ENCODE measurements at regions not wholly inside any gene's neighbourhood (a gene's known extent, or its start where the extent isn't known, plus 50 kb on each side); places are given as distances from the start of the nearest gene placed in this dataset.
"Not testable (repeated sequence)": the region's sequence is repeated elsewhere in the genome, so short reads cannot be mapped to it uniquely, and the experiment has no call there.

DNA sequence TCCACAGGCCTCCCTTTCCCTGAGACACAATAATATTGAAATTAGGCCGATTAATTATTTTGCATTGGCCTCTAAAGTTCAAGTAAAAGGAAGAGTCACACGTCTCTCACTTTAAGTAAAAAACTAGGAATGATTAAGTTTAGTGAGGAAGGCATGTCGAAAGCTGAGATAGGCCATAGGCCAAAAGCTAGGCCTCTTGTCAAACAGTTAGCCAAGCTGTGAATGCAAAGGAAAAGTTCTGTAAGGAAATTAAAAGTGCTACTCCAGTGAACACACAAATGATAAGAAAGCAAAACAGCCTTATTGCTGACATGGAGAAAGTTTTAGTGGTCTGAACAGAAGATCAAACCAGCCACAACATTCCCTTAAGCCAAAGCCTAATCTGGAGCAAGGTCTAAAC is 91.4 kb upstream of the ZC3H11B start:
- H3K9ac ChIP-seq (ENCODE audit: control insufficient read depth, insufficient read depth, low read length); H3K4me3 ChIP-seq; in situ Hi-C loops (cut with MboI); RAD21 ChIA-PET (ENCODE audit: unreplicated experiment); POLR2A ChIA-PET; SMC1A ChIA-PET (ENCODE audit: uncharacterized antibody, unreplicated experiment); intact Hi-C loops (cut with micrococcal nuclease; ENCODE audit: unreplicated experiment); ATAC-seq; H2AFZ ChIP-seq (ENCODE audit: control insufficient read depth, low read depth, low read length); FAIRE-seq; H3K27me3 ChIP-seq (replicated peaks in 1 of 2; ENCODE audit: control insufficient read depth in 2 of 2, insufficient read depth in 2 of 2, low read length in 1 of 2); H3K79me2 ChIP-seq (ENCODE audit: control insufficient read depth, insufficient read depth, low read length); H3K4me2 ChIP-seq (ENCODE audit: control insufficient read depth, insufficient read depth); H3K4me1 ChIP-seq (ENCODE audit: control insufficient read depth, insufficient read depth, low read length); DNase-seq (ENCODE audit: low read depth, low spot score); H3K9me3 ChIP-seq (replicated peaks; ENCODE audit: control insufficient read depth, insufficient read depth, low read length); H4K20me1 ChIP-seq (ENCODE audit: control insufficient read depth, insufficient read depth); H3K27ac ChIP-seq (ENCODE audit: control insufficient read depth, insufficient read depth); CTCF ChIA-PET; BruUV-seq (replicated peaks); H3K36me3 ChIP-seq (ENCODE audit: control insufficient read depth in 2 of 2, insufficient read depth in 2 of 2, low read length in 1 of 2): not testable (repeated sequence)
- 9% methylated on average over 3 of the region's 3 CpGs for WGBS (ENCODE audit: insufficient coverage, insufficient replicate concordance, low lambda C conversion rate, missing lambda C conversion rate)

GRCh38 chr1:219703368-219703639 is 90.4 kb upstream of the ZC3H11B start:
- FAIRE-seq, result no peak
- Histone ChIP-seq H3K27me3 (replicated peaks in 1 of 2; ENCODE audit: control insufficient read depth in 2 of 2, insufficient read depth in 2 of 2, low read length in 1 of 2) (peaks cover 0 to 3% of the 10 kb centered on the region in 2 experiments; a peak in 1 of 4 replicates), H3K4me2 (ENCODE audit: control insufficient read depth, insufficient read depth) (no peak overlapping the region), H4K20me1 (ENCODE audit: control insufficient read depth, insufficient read depth) (no peaks in the 10 kb centered on the region), H3K9ac (ENCODE audit: control insufficient read depth, insufficient read depth, low read length) (no peak overlapping the region), H3K4me1 (ENCODE audit: control insufficient read depth, insufficient read depth, low read length) (no peaks in the 10 kb centered on the region), H2AFZ (ENCODE audit: control insufficient read depth, low read depth, low read length) (no peak overlapping the region), H3K4me3 (no peak overlapping the region), H3K79me2 (ENCODE audit: control insufficient read depth, insufficient read depth, low read length) (no peaks in the 10 kb centered on the region), H3K27ac (ENCODE audit: control insufficient read depth, insufficient read depth) (no peak overlapping the region), H3K9me3 (replicated peaks; ENCODE audit: control insufficient read depth, insufficient read depth, low read length) (no peaks in the 10 kb centered on the region), H3K36me3 (ENCODE audit: control insufficient read depth in 2 of 2, insufficient read depth in 2 of 2, low read length in 1 of 2) (no peaks in the 10 kb centered on the region)
- in situ Hi-C loops (cut with MboI) (no loop called here), intact Hi-C loops (cut with micrococcal nuclease; ENCODE audit: unreplicated experiment) (no loop called here)
- BruUV-seq (replicated peaks), result no TSS peak
- ChIA-PET CTCF (no interaction called here), POLR2A (no interaction called here), SMC1A (ENCODE audit: uncharacterized antibody, unreplicated experiment) (no interaction called here), RAD21 (ENCODE audit: unreplicated experiment) (no interaction called here)
- TF ChIP-seq, protein P1, sequence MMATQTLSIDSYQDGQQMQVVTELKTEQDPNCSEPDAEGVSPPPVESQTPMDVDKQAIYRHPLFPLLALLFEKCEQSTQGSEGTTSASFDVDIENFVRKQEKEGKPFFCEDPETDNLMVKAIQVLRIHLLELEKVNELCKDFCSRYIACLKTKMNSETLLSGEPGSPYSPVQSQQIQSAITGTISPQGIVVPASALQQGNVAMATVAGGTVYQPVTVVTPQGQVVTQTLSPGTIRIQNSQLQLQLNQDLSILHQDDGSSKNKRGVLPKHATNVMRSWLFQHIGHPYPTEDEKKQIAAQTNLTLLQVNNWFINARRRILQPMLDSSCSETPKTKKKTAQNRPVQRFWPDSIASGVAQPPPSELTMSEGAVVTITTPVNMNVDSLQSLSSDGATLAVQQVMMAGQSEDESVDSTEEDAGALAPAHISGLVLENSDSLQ (IDR thresholded peaks at IDR 0.05), result no peak
- TF ChIP-seq CHD4 (IDR thresholded peaks at IDR 0.05) (no peak), EGR1 (IDR thresholded peaks at IDR 0.05; ENCODE audit: borderline replicate concordance in 1 of 2, low read depth in 2 of 2, low read length in 2 of 2) (no peak), NFIC (IDR thresholded peaks at IDR 0.05; ENCODE audit: low read depth, low read length) (no peak), EED (IDR thresholded peaks at IDR 0.05; ENCODE audit: low read depth) (no peak), YBX1 (IDR thresholded peaks at IDR 0.05) (no peak), RFX5 (IDR thresholded peaks at IDR 0.05; ENCODE audit: low read depth, low read length) (no peak), DPF2 (IDR thresholded peaks at IDR 0.05) (no peak), NFXL1 (IDR thresholded peaks at IDR 0.05; ENCODE audit: borderline replicate concordance) (no peak), HSF1 (IDR thresholded peaks at IDR 0.05; ENCODE audit: low read depth, low read length) (no peak), POLR2A (IDR thresholded peaks at IDR 0.05; ENCODE audit: low read depth, low read length) (no peak)
- TF ChIP-seq, protein P2, sequence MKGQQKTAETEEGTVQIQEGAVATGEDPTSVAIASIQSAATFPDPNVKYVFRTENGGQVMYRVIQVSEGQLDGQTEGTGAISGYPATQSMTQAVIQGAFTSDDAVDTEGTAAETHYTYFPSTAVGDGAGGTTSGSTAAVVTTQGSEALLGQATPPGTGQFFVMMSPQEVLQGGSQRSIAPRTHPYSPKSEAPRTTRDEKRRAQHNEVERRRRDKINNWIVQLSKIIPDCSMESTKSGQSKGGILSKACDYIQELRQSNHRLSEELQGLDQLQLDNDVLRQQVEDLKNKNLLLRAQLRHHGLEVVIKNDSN (IDR thresholded peaks at IDR 0.05; ENCODE audit: borderline replicate concordance, extremely low read length, insufficient read depth, low read depth, low read length), result no peak
- TF ChIP-seq, protein P3, sequence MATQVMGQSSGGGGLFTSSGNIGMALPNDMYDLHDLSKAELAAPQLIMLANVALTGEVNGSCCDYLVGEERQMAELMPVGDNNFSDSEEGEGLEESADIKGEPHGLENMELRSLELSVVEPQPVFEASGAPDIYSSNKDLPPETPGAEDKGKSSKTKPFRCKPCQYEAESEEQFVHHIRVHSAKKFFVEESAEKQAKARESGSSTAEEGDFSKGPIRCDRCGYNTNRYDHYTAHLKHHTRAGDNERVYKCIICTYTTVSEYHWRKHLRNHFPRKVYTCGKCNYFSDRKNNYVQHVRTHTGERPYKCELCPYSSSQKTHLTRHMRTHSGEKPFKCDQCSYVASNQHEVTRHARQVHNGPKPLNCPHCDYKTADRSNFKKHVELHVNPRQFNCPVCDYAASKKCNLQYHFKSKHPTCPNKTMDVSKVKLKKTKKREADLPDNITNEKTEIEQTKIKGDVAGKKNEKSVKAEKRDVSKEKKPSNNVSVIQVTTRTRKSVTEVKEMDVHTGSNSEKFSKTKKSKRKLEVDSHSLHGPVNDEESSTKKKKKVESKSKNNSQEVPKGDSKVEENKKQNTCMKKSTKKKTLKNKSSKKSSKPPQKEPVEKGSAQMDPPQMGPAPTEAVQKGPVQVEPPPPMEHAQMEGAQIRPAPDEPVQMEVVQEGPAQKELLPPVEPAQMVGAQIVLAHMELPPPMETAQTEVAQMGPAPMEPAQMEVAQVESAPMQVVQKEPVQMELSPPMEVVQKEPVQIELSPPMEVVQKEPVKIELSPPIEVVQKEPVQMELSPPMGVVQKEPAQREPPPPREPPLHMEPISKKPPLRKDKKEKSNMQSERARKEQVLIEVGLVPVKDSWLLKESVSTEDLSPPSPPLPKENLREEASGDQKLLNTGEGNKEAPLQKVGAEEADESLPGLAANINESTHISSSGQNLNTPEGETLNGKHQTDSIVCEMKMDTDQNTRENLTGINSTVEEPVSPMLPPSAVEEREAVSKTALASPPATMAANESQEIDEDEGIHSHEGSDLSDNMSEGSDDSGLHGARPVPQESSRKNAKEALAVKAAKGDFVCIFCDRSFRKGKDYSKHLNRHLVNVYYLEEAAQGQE (IDR thresholded peaks at IDR 0.05; ENCODE audit: low read depth, low read length), result no peak
- no peak for ATAC-seq
- 3% methylated on average over 3 of the region's 3 CpGs for WGBS (ENCODE audit: insufficient coverage, insufficient replicate concordance, low lambda C conversion rate, missing lambda C conversion rate)
- DNase-seq (ENCODE audit: low read depth, low spot score), result no peak

All from GM12878 (cell line).